Mammary epithelial cell (primary cell): ENCODE measurements at regions not wholly inside any gene's neighbourhood (a gene's known extent, or its start where the extent isn't known, plus 50 kb on each side); places are given as distances from the start of the nearest gene placed in this dataset.

ENCODE experiments used
- CTCF ChIP-seq, 2 donors: IDR thresholded peaks in 1 of 2; conservative IDR thresholded peaks in 1 of 2; 2 replicates each; pipeline ENCODE4 v1.5.1; 2011 to 2012; ENCODE audit warnings: inconsistent platforms in 2 of 2, low read length in 2 of 2, mild to moderate bottlenecking in 2 of 2, control low read depth in 1 of 2, low read depth in 1 of 2; ENCODE audit not compliant: insufficient read depth in 1 of 2; ENCODE audit errors: extremely low read depth in 1 of 2
- EZH2 ChIP-seq: IDR thresholded peaks from 2 replicates; pipeline ENCODE4 v1.6.1; 2012; ENCODE audit warnings: low read length, inconsistent platforms, borderline replicate concordance

DNA sequence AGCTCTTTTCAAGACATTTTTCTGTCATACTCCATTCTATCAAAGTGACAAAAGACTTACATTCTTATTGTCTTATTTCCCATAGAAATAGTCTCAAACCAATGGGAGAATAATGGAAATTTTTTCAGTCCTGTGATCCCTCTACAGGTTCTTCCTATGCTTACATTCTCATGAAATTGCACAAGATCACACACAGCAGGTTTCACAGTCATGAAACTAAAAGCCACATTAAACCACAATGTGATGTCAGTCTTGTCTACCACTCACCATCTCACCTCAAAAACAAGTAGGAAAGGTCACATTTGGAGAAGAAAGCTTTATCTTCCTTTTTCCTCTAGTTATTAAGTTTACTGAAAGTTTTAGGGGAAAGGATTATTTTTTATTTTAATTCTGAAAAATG lies 161.0 kb upstream of the RORA start:
- no peak for TF ChIP-seq CTCF (conservative IDR thresholded peaks at IDR 0.05 in 1 of 2, IDR thresholded peaks at IDR 0.05 in 1 of 2; ENCODE audit: extremely low read depth in 1 of 2, insufficient read depth in 1 of 2, low read depth in 1 of 2, low read length in 2 of 2)
- no peak for TF ChIP-seq EZH2
